Heart left ventricle (tissue), 16 donors: ENCODE measurements at regions not wholly inside any gene's neighbourhood (a gene's known extent, or its start where the extent isn't known, plus 50 kb on each side); places are given as distances from the start of the nearest gene placed in this dataset.

ENCODE experiments used
- ATAC-seq, 4 donors: fragments of 200-7000 bp; cut with Tn5 transposase; one replicate each; pipeline ENCODE4 v1.9.1; 2020 to 2022; ENCODE audit warnings: moderate library complexity in 4 of 4, mild to moderate bottlenecking in 3 of 4, moderate number of reproducible peaks in 1 of 4
- DNase-seq, 5 donors: peaks; one replicate each; pipeline ENCODE4 v3.0.0-alpha.2; 2020
- H3K27ac ChIP-seq, 12 donors: fragments of 200-600 bp; sonication (generic) in 4 of 12; one replicate each; pipeline versions ENCODE4 v1.5.0 to v1.8.0; 2016 to 2022; ENCODE audit warnings: mild to moderate bottlenecking in 2 of 12
- H3K27me3 ChIP-seq, 9 donors: fragments of 200-600 bp; sonication (generic) in 2 of 9; one replicate each; pipeline versions ENCODE4 v1.5.1 to v1.8.0; 2016 to 2022; ENCODE audit warnings: mild to moderate bottlenecking in 3 of 9
- H3K36me3 ChIP-seq, 9 donors: fragments of 200-600 bp; sonication (generic) in 2 of 9; one replicate each; pipeline versions ENCODE4 v1.5.0 to v1.8.0; 2018 to 2022; ENCODE audit warnings: mild to moderate bottlenecking in 2 of 9
- H3K4me1 ChIP-seq, 12 donors: fragments of 200-600 bp; sonication (generic) in 4 of 12; one replicate each; pipeline versions ENCODE4 v1.5.0 to v1.8.0; 2016 to 2022; ENCODE audit warnings: mild to moderate bottlenecking in 3 of 12
- H3K4me3 ChIP-seq, 12 donors: fragments of 200-600 bp; sonication (generic) in 4 of 12; one replicate each; pipeline versions ENCODE4 v1.5.0 to v1.8.0; 2017 to 2022; ENCODE audit warnings: mild to moderate bottlenecking in 9 of 12, moderate library complexity in 4 of 12
- H3K9me3 ChIP-seq, 12 donors: fragments of 200-600 bp; sonication (generic) in 4 of 12; one replicate each; pipeline versions ENCODE4 v1.5.0 to v1.8.0; 2016 to 2022; ENCODE audit warnings: mild to moderate bottlenecking in 1 of 12
- POLR2A ChIP-seq, 2 donors: fragments of 450-650 bp; IDR thresholded peaks; one replicate each; pipeline ENCODE4 v1.6.1; 2017; ENCODE audit warnings: antibody characterized with exemption in 2 of 2, mild to moderate bottlenecking in 2 of 2, moderate library complexity in 2 of 2
- WGBS, 4 donors: extraction: QIAGEN DNeasy Blood & Tissue Kit in 2 of 4; methylation state at CpG; one replicate each; pipeline versions ENCODE4 v1.1.5 to v1.1.7; 2013 to 2018; 5-methylcytosine and 5-hydroxymethylcytosine counted together
- intact Hi-C, 10 donors: fragments of 100-400 bp; cut with DNase I; formaldehyde crosslinking; loops; one replicate each; pipeline versions ENCODE4 v1.11.1 to v1.14.2; 2022
- TF ChIP-seq, protein P1 (sequence below), 12 donors: fragments of 200-600 bp; sonication (generic) in 4 of 12; IDR thresholded peaks; one replicate each; pipeline versions ENCODE4 v1.5.0 to v1.8.0; 2018 to 2022; ENCODE audit warnings: antibody characterized with exemption in 12 of 12, mild to moderate bottlenecking in 5 of 12
- donor health status: ischemic (EF 13 %, LVEDD 7.1; RV severe dilation, severe dysfunction).
- donor health status: healthy with polysubstance abuse.
- donor health status: DM: no; HTN: yes; CAD: no.
- donor health status: DM: no; HTN: no; CAD: no.
- donor health status: ischemic (EF 25% LVEDD 6.9; RV normal size, moderate dysfunction).
- donor health status: ischemic (EF 25% LVEDD 5.7; RV mildly dilated, moderate dysfunction).
- donor health status: healthy.
- donor health status: DM: yes; HTN: yes; CAD: no.
- donor health status: ischemic (EF 35%, LVEDD 5.7; RV mildly dilated, moderate dysfunction).
- donor health status: nonischemic (EF 11% LVEDD 7.7; RV severe dilation, severe dysfunction).
- donor health status: DM: yes; HTN: yes; CAD: no.
- donor health status: PGD.
- donor health status: ischemic (EF 29% LVEDD 5.4; RV normal size, mild dysfunction).
- donor health status: nonischemic (EF 23%, LVEDD 6.1; RV moderate dilation, normal function).

DNA sequence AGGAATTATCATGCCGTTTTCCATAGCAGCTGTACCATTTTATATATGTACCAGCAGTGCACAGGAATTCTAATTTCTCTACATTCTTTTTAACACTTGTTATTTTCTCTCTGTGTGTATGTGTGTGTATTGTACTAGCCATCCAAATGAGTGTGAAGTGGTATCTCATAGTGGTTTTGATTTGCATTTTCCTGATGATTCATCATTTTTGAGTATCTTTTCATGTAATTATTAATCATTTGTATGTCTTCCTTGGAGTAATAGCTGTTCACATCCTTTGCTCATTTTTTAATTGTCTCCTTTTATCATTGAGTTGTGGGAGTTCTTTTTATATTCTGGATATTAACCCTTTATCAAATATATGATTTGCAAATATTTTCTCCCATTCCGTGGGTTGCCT lies 95.6 kb upstream of the MANSC4 start:
- WGBS, 4 donors = 0 to 42% (median 0%) methylated on average over 2 of the region's 2 CpGs
- H3K27me3 ChIP-seq = no peaks in the 10 kb centered on the region

GRCh38 chr12:27873010-27873409 lies 93.0 kb upstream of the MANSC4 start:
- TF ChIP-seq, protein P1, sequence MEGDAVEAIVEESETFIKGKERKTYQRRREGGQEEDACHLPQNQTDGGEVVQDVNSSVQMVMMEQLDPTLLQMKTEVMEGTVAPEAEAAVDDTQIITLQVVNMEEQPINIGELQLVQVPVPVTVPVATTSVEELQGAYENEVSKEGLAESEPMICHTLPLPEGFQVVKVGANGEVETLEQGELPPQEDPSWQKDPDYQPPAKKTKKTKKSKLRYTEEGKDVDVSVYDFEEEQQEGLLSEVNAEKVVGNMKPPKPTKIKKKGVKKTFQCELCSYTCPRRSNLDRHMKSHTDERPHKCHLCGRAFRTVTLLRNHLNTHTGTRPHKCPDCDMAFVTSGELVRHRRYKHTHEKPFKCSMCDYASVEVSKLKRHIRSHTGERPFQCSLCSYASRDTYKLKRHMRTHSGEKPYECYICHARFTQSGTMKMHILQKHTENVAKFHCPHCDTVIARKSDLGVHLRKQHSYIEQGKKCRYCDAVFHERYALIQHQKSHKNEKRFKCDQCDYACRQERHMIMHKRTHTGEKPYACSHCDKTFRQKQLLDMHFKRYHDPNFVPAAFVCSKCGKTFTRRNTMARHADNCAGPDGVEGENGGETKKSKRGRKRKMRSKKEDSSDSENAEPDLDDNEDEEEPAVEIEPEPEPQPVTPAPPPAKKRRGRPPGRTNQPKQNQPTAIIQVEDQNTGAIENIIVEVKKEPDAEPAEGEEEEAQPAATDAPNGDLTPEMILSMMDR (IDR thresholded peaks at IDR 0.05) = no peak
- TF ChIP-seq POLR2A (IDR thresholded peaks at IDR 0.05) = no peak
- 91 to 98% (median 95%) methylated on average over 6 of the region's 6 CpGs for WGBS, 4 donors
- intact Hi-C loops = no loop called here
- H3K27me3 ChIP-seq = no peaks in the 10 kb centered on the region
- H3K27ac ChIP-seq = no peak overlapping the region
- no peaks in the 10 kb centered on the region for H3K9me3 ChIP-seq
- no peak overlapping the region for H3K4me3 ChIP-seq
- no peak for ATAC-seq
- no peak for DNase-seq
- H3K36me3 ChIP-seq = no peaks in the 10 kb centered on the region
- peaks cover 0 to 7% (median 0%) of the 10 kb centered on the region in 12 donors for H3K4me1 ChIP-seq

More for the DNA sequence above, 95.6 kb upstream of the MANSC4 start:
- no peak for TF ChIP-seq POLR2A (IDR thresholded peaks at IDR 0.05)
- TF ChIP-seq, protein P1 (IDR thresholded peaks at IDR 0.05) = no peak
- H3K27ac ChIP-seq = no peak overlapping the region
- H3K9me3 ChIP-seq = no peaks in the 10 kb centered on the region
- intact Hi-C loops = no loop called here
- DNase-seq = no peak
- no peaks in the 10 kb centered on the region for H3K4me1 ChIP-seq
- no peak overlapping the region for H3K4me3 ChIP-seq
- no peaks in the 10 kb centered on the region for H3K36me3 ChIP-seq
- no peak for ATAC-seq

DNA sequence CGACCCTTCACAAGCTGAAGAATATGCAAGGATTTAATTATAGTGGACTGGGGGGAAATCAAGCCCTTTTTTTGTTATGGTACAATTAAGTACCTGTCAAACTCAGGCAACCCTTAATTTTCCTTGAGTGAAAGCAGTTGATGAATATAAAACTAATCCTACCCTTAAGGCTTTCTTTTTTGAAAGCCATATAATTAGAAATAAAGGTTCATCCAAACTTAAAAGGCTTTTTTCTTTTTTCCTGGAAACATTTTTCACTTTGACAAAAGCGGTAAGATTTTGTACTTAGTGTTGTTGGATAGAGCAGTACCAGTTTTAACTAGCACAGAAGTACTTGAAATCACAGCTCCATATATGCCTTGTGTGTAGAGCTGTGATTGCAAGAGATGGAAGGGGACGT lies 91.9 kb upstream of the MANSC4 start:
- Histone ChIP-seq H3K9me3 (no peaks in the 10 kb centered on the region), H3K27me3 (no peaks in the 10 kb centered on the region), H3K4me3 (no peak overlapping the region), H3K4me1 (peaks cover 0 to 7% (median 0%) of the 10 kb centered on the region in 12 donors), H3K36me3 (no peaks in the 10 kb centered on the region), H3K27ac (no peak overlapping the region)
- no peak for TF ChIP-seq POLR2A (IDR thresholded peaks at IDR 0.05)
- TF ChIP-seq, protein P1 (IDR thresholded peaks at IDR 0.05) = no peak
- intact Hi-C loops = no loop called here
- no peak for DNase-seq
- 80 to 89% (median 85%) methylated on average over 3 of the region's 3 CpGs for WGBS, 4 donors
- no peak for ATAC-seq

DNA sequence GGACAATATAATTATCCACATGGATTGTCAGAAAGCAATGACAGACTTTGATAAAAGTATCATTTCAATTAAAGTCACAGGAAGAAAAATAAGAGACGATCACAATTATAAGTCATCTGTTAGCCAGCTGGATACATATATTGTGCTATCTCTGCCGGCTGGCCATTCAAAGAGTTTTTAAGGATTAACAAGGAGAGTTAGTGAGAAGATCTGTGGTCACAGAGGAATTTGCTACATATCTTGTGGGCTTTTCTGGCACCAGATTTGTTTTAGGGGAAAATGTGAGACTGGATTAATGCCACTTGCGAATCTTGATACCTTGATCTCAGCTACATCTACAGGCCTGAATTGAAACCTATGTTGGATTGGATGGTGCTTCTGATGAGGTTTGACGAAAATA lies 90.9 kb upstream of the MANSC4 start:
- intact Hi-C loops = no loop called here
- Histone ChIP-seq H3K4me1 (peaks cover 0 to 16% (median 0%) of the 10 kb centered on the region in 12 donors), H3K36me3 (no peaks in the 10 kb centered on the region), H3K4me3 (no peak overlapping the region), H3K9me3 (no peaks in the 10 kb centered on the region), H3K27ac (no peak overlapping the region), H3K27me3 (no peaks in the 10 kb centered on the region)
- WGBS, 4 donors = 78 to 91% (median 84%) methylated on average over 4 of the region's 4 CpGs
- ATAC-seq (no peak), DNase-seq (no peak)
- TF ChIP-seq, protein P1 (IDR thresholded peaks at IDR 0.05) = no peak
- TF ChIP-seq POLR2A (IDR thresholded peaks at IDR 0.05) = no peak
